PC-9 (cell line): ENCODE measurements at regions not wholly inside any gene's neighbourhood (a gene's known extent, or its start where the extent isn't known, plus 50 kb on each side); places are given as distances from the start of the nearest gene placed in this dataset.

Experiments used
- BruUV-seq: library from RNA; stranded (reverse); fragments of 400-500 nt; replicated peaks from 2 replicates; lab custom pipeline; 2021; lab: Mats Ljungman, UMichigan
- CTCF ChIA-PET: fragments of 300-600 bp; sonication (Branson Sonifier 250); formaldehyde crosslinking; loops from one replicate; lab custom pipeline; 2022; ENCODE audit warnings: antibody characterized with exemption; lab: Charles Lee
- POLR2A ChIA-PET: fragments of 300-600 bp; sonication (Branson Sonifier 250); formaldehyde crosslinking; loops from one replicate; lab custom pipeline; 2022; ENCODE audit warnings: antibody characterized with exemption; ENCODE audit not compliant: unreplicated experiment; lab: Charles Lee
- DNase-seq, 2 experiments: peaks; one replicate each; pipeline versions ENCODE4 v3.0.0 to v3.0.0-alpha.2; 2015 to 2022; ENCODE audit warnings: mixed read lengths in 1 of 2
- H2AFZ ChIP-seq: fragments of 200-600 bp; sonication (generic); 2 replicates; pipeline ENCODE4 v1.8.1; 2017; ENCODE audit warnings: antibody characterized with exemption
- H3F3A ChIP-seq: fragments of 200-600 bp; sonication (generic); 2 replicates; pipeline ENCODE4 v1.8.1; 2017; ENCODE audit warnings: antibody characterized with exemption, mild to moderate bottlenecking, low read depth; ENCODE audit not compliant: insufficient read depth
- H3K27ac ChIP-seq: fragments of 200-600 bp; sonication (generic); 2 replicates; pipeline ENCODE4 v1.6.1; 2016; ENCODE audit warnings: mixed run types
- H3K27me3 ChIP-seq: fragments of 200-600 bp; sonication (generic); 2 replicates; pipeline ENCODE4 v1.6.1; 2016; ENCODE audit warnings: low read depth, mixed run types; ENCODE audit not compliant: insufficient read depth
- H3K36me3 ChIP-seq: fragments of 200-600 bp; sonication (generic); 2 replicates; pipeline ENCODE4 v1.6.1; 2016; ENCODE audit warnings: low read depth, mixed run types
- H3K4me1 ChIP-seq: fragments of 200-600 bp; sonication (generic); replicated peaks from 2 replicates; pipeline ENCODE4 v1.6.1; 2016; ENCODE audit warnings: mixed run types; ENCODE audit not compliant: insufficient read depth
- H3K4me2 ChIP-seq: fragments of 200-600 bp; sonication (generic); 2 replicates; pipeline ENCODE4 v1.6.1; 2017; ENCODE audit warnings: mixed run types
- H3K4me3 ChIP-seq: fragments of 200-600 bp; sonication (generic); 2 replicates; pipeline ENCODE4 v1.6.1; 2016; ENCODE audit warnings: mixed run types
- H3K79me2 ChIP-seq: fragments of 200-600 bp; sonication (generic); 2 replicates; pipeline ENCODE4 v1.6.1; 2017; ENCODE audit warnings: low read depth, mixed run types
- H3K9me2 ChIP-seq: fragments of 200-600 bp; sonication (generic); 2 replicates; pipeline ENCODE4 v1.8.1; 2017; ENCODE audit warnings: mild to moderate bottlenecking; ENCODE audit not compliant: insufficient read depth
- H3K9me3 ChIP-seq: fragments of 200-600 bp; sonication (generic); 2 replicates; pipeline ENCODE4 v1.8.1; 2016; ENCODE audit warnings: low read depth; ENCODE audit not compliant: insufficient read depth
- H4K20me1 ChIP-seq: fragments of 200-600 bp; sonication (generic); 2 replicates; pipeline ENCODE4 v1.8.1; 2017; ENCODE audit not compliant: insufficient read depth
- CTCF ChIP-seq: fragments of 200-600 bp; sonication (generic); conservative IDR thresholded peaks from 2 replicates; pipeline ENCODE4 v1.6.1; 2017; ENCODE audit warnings: mixed run types, antibody characterized with exemption, mild to moderate bottlenecking, moderate library complexity
- EZH2 ChIP-seq: fragments of 200-600 bp; sonication (generic); IDR thresholded peaks from 2 replicates; pipeline ENCODE4 v1.8.0; 2017; ENCODE audit warnings: antibody characterized with exemption, low read depth
- intact Hi-C: fragments of 100-400 bp; cut with micrococcal nuclease; formaldehyde crosslinking; loops from one replicate; pipeline ENCODE4 v1.10.0; 2022; ENCODE audit not compliant: unreplicated experiment

GRCh38 chr4:62269918-62270317, 1069.8 kb downstream of the ADGRL3 start:
- no peaks in the 10 kb centered on the region for H3K36me3 ChIP-seq
- no peaks in the 10 kb centered on the region for H3K27me3 ChIP-seq
- no peak for TF ChIP-seq EZH2
- H3K27ac ChIP-seq, result no peak overlapping the region
- DNase-seq, result no peak
- no peaks in the 10 kb centered on the region for H3K4me1 ChIP-seq
- H3K4me3 ChIP-seq, result no peak overlapping the region
- H3K9me2 ChIP-seq, result no peaks in the 10 kb centered on the region
- no peaks in the 10 kb centered on the region for H3K9me3 ChIP-seq
- H3K79me2 ChIP-seq, result no peaks in the 10 kb centered on the region
- H3K4me2 ChIP-seq, result no peak overlapping the region
- H4K20me1 ChIP-seq, result no peaks in the 10 kb centered on the region
- POLR2A ChIA-PET, result no interaction called here
- CTCF ChIA-PET, result no interaction called here
- BruUV-seq, result no TSS peak
- intact Hi-C loops, result no loop called here
- no peak overlapping the region for H2AFZ ChIP-seq
- H3F3A ChIP-seq, result no peaks in the 10 kb centered on the region

- no TSS peak for BruUV-seq
- POLR2A ChIA-PET, result interaction anchor here (0.7 kb wide), 1 partner anchor 1170 kb away, joined by 3 read pairs; no protein-coding TSS in a partner anchor
- Histone ChIP-seq H3K4me2 (no peak overlapping the region), H3K27me3 (no peaks in the 10 kb centered on the region), H3K4me1 (no peaks in the 10 kb centered on the region), H3K4me3 (no peak overlapping the region), H3K9me3 (no peaks in the 10 kb centered on the region), H3F3A (no peaks in the 10 kb centered on the region; the same call in 1 of the 2 replicates), H3K79me2 (no peaks in the 10 kb centered on the region), H3K9me2 (no peaks in the 10 kb centered on the region), H4K20me1 (no peaks in the 10 kb centered on the region), H2AFZ (no peak overlapping the region), H3K36me3 (no peaks in the 10 kb centered on the region), H3K27ac (no peak overlapping the region)
- no peak for DNase-seq
- CTCF ChIA-PET, result no interaction called here
- TF ChIP-seq EZH2 (no peak), CTCF (no peak)
- intact Hi-C loops, result no loop called here
Observed at GRCh38 chr4:62263454-62263853, 1063.3 kb downstream of the ADGRL3 start.

- Histone ChIP-seq H2AFZ (no peak overlapping the region), H3K36me3 (no peaks in the 10 kb centered on the region), H3K9me3 (no peaks in the 10 kb centered on the region), H3K79me2 (no peaks in the 10 kb centered on the region), H3K9me2 (no peaks in the 10 kb centered on the region), H4K20me1 (no peaks in the 10 kb centered on the region), H3K27me3 (no peaks in the 10 kb centered on the region), H3K4me2 (no peak overlapping the region), H3K4me1 (no peaks in the 10 kb centered on the region), H3F3A (no peaks in the 10 kb centered on the region; the same call in 1 of the 2 replicates), H3K4me3 (no peak overlapping the region), H3K27ac (no peak overlapping the region)
- CTCF ChIA-PET, result no interaction called here
- intact Hi-C loops, result no loop called here
- DNase-seq, result no peak
- TF ChIP-seq EZH2 (no peak), CTCF (no peak)
- BruUV-seq, result no TSS peak
- POLR2A ChIA-PET, result no interaction called here
Observed at GRCh38 chr4:62262676-62263075, 1062.5 kb downstream of the ADGRL3 start.

DNA sequence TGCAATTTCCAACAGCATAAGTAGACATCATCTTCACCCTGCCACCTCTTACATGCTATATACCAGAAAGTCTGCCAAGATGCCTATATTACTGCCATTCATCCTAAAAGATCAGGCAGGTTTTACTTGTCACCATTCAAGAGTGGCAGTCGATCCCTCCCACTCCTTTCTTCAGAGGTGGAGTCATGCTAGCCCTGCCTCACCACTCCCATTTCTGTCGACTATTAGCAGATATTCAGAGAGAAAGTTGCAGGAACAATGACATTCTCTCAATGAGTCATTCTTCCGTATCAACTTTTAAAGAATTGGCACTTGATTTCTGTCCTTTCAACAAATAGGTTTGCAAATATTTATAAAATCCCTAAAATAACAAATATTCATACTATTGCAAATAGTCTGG, 1060.1 kb downstream of the ADGRL3 start:
- H2AFZ ChIP-seq, result no peak overlapping the region
- TF ChIP-seq EZH2 (no peak), CTCF (no peak)
- no TSS peak for BruUV-seq
- intact Hi-C loops, result no loop called here
- no peak overlapping the region for H3K4me3 ChIP-seq
- no peaks in the 10 kb centered on the region for H3K4me1 ChIP-seq
- no peak overlapping the region for H3K27ac ChIP-seq
- no peak overlapping the region for H3K4me2 ChIP-seq
- H3K36me3 ChIP-seq, result no peaks in the 10 kb centered on the region
- no peaks in the 10 kb centered on the region for H3K79me2 ChIP-seq
- POLR2A ChIA-PET, result no interaction called here
- DNase-seq, result peak in 1 of 2 experiments; percentile 18
- H3F3A ChIP-seq, result no peaks in the 10 kb centered on the region; the same call in 1 of the 2 replicates
- H4K20me1 ChIP-seq, result no peaks in the 10 kb centered on the region
- H3K9me3 ChIP-seq, result no peaks in the 10 kb centered on the region
- H3K27me3 ChIP-seq, result no peaks in the 10 kb centered on the region
- H3K9me2 ChIP-seq, result no peaks in the 10 kb centered on the region
- CTCF ChIA-PET, result no interaction called here
